ENCODE measurements at regions not wholly inside any gene's neighbourhood (a gene's known extent, or its start where the extent isn't known, plus 50 kb on each side); places are given as distances from the start of the nearest gene placed in this dataset.

- TF ChIP-seq CTCF (IDR thresholded peaks at IDR 0.05; ENCODE audit: unreplicated experiment) = no peak
- no peaks in the 10 kb centered on the region for H3K36me3 Mint-ChIP-seq
- H3K27me3 Mint-ChIP-seq (ENCODE audit: low read depth) = peaks cover 63% of the 10 kb centered on the region
- no peaks in the 10 kb centered on the region for H3K4me1 Mint-ChIP-seq
- no peak overlapping the region for H3K27ac Mint-ChIP-seq
- DNase-seq (ENCODE audit: low spot score in 2 of 2, unreplicated experiment in 2 of 2) = no peak
- no peak overlapping the region for H3K4me3 Mint-ChIP-seq
- no peaks in the 10 kb centered on the region for H3K9me3 Mint-ChIP-seq
Measured at GRCh38 chr5:4874097-4874496, 266.0 kb upstream of the ADAMTS16 start.

GRCh38 chr5:4875942-4876341 is 264.2 kb upstream of the ADAMTS16 start:
- no peak overlapping the region for H3K4me3 Mint-ChIP-seq
- H3K36me3 Mint-ChIP-seq = no peaks in the 10 kb centered on the region
- TF ChIP-seq CTCF (IDR thresholded peaks at IDR 0.05; ENCODE audit: unreplicated experiment) = no peak
- no peaks in the 10 kb centered on the region for H3K9me3 Mint-ChIP-seq
- H3K27ac Mint-ChIP-seq = no peak overlapping the region
- no peak for DNase-seq (ENCODE audit: low spot score in 2 of 2, unreplicated experiment in 2 of 2)
- peaks cover 2% of the 10 kb centered on the region for H3K4me1 Mint-ChIP-seq
- peaks cover 49% of the 10 kb centered on the region for H3K27me3 Mint-ChIP-seq (ENCODE audit: low read depth)

GRCh38 chr5:4876804-4877203 is 263.3 kb upstream of the ADAMTS16 start:
- Mint-ChIP-seq H3K27me3 (ENCODE audit: low read depth) (peaks cover 42% of the 10 kb centered on the region), H3K27ac (no peak overlapping the region), H3K4me3 (no peak overlapping the region), H3K4me1 (peaks cover 2% of the 10 kb centered on the region), H3K36me3 (no peaks in the 10 kb centered on the region), H3K9me3 (no peaks in the 10 kb centered on the region)
- no peak for TF ChIP-seq CTCF (IDR thresholded peaks at IDR 0.05; ENCODE audit: unreplicated experiment)
- DNase-seq (ENCODE audit: low spot score in 2 of 2, unreplicated experiment in 2 of 2) = no peak

- H3K4me1 Mint-ChIP-seq = peaks cover 2% of the 10 kb centered on the region
- H3K27me3 Mint-ChIP-seq (ENCODE audit: low read depth) = peaks cover 37% of the 10 kb centered on the region
- H3K9me3 Mint-ChIP-seq = no peaks in the 10 kb centered on the region
- H3K36me3 Mint-ChIP-seq = no peaks in the 10 kb centered on the region
- no peak for DNase-seq (ENCODE audit: low spot score in 2 of 2, unreplicated experiment in 2 of 2)
- H3K4me3 Mint-ChIP-seq = no peak overlapping the region
- no peak for TF ChIP-seq CTCF (IDR thresholded peaks at IDR 0.05; ENCODE audit: unreplicated experiment)
- H3K27ac Mint-ChIP-seq = no peak overlapping the region
Measured at GRCh38 chr5:4877579-4877978, 262.6 kb upstream of the ADAMTS16 start.

GRCh38 chr5:4879075-4879474 is 261.1 kb upstream of the ADAMTS16 start:
- Mint-ChIP-seq H3K9me3 (no peaks in the 10 kb centered on the region), H3K4me1 (peaks cover 2% of the 10 kb centered on the region), H3K4me3 (no peak overlapping the region), H3K27ac (no peak overlapping the region), H3K27me3 (ENCODE audit: low read depth) (peaks cover 25% of the 10 kb centered on the region), H3K36me3 (no peaks in the 10 kb centered on the region)
- no peak for TF ChIP-seq CTCF (IDR thresholded peaks at IDR 0.05; ENCODE audit: unreplicated experiment)
- DNase-seq (ENCODE audit: low spot score in 2 of 2, unreplicated experiment in 2 of 2) = no peak

- peak in 1 of 2 experiments; percentile 85 for DNase-seq (ENCODE audit: low spot score in 2 of 2, unreplicated experiment in 2 of 2)
- H3K9me3 Mint-ChIP-seq = no peaks in the 10 kb centered on the region
- TF ChIP-seq CTCF (IDR thresholded peaks at IDR 0.05; ENCODE audit: unreplicated experiment) = peak; percentile 79
- H3K4me3 Mint-ChIP-seq = no peak overlapping the region
- peaks cover 2% of the 10 kb centered on the region for H3K4me1 Mint-ChIP-seq
- H3K27me3 Mint-ChIP-seq (ENCODE audit: low read depth) = peaks cover 22% of the 10 kb centered on the region
- no peaks in the 10 kb centered on the region for H3K36me3 Mint-ChIP-seq
- peak overlapping the region; percentile 13 for H3K27ac Mint-ChIP-seq
Measured at GRCh38 chr5:4879693-4880303, 260.3 kb upstream of the ADAMTS16 start.
